Caco-2 (cell line): ENCODE measurements at regions not wholly inside any gene's neighbourhood (a gene's known extent, or its start where the extent isn't known, plus 50 kb on each side); places are given as distances from the start of the nearest gene placed in this dataset.

Experiments used
- BruUV-seq: library from RNA; stranded (reverse); fragments of 400-500 nt; replicated peaks from 2 replicates; lab custom pipeline; 2021; lab: Mats Ljungman, UMichigan
- CTCF ChIA-PET: fragments of 300-600 bp; sonication (Branson Sonifier 250); formaldehyde crosslinking; loops from one replicate; lab custom pipeline; 2022; ENCODE audit warnings: antibody characterized with exemption; lab: Charles Lee
- POLR2A ChIA-PET: fragments of 300-600 bp; sonication (Branson Sonifier 250); formaldehyde crosslinking; loops from one replicate; lab custom pipeline; 2022; ENCODE audit warnings: antibody characterized with exemption; lab: Charles Lee
- DNase-seq, 2 experiments: peaks; one replicate each; pipeline versions ENCODE4 v3.0.0 to v3.0.0-alpha.2; 2020 to 2022
- H3K27me3 ChIP-seq: replicated peaks from 2 replicates; pipeline ENCODE4 v1.6.0; 2011; ENCODE audit warnings: low read length; ENCODE audit not compliant: control insufficient read depth, insufficient read depth
- H3K36me3 ChIP-seq: 2 replicates; pipeline ENCODE4 v1.5.1; 2011; ENCODE audit warnings: low read length; ENCODE audit not compliant: control insufficient read depth, insufficient read depth
- H3K4me1 ChIP-seq: fragments of 250-450 bp; sonication (Bioruptor Pico); 2 replicates; pipeline ENCODE4 v1.5.1; 2020; ENCODE audit warnings: mild to moderate bottlenecking
- H3K4me3 ChIP-seq: 2 replicates; pipeline ENCODE4 v1.5.1; 2011; ENCODE audit warnings: low read depth, mild to moderate bottlenecking, control low read depth, low read length
- H3K9me3 ChIP-seq: fragments of 250-450 bp; sonication (Bioruptor Pico); 2 replicates; pipeline ENCODE4 v1.5.1; 2020; ENCODE audit warnings: mild to moderate bottlenecking, moderate library complexity
- H3K27ac Mint-ChIP-seq: one replicate; pipeline ENCODE4 v1.8.0; 2022; ENCODE audit warnings: mixed read lengths; ENCODE audit not compliant: unreplicated experiment
- H3K27me3 Mint-ChIP-seq: one replicate; pipeline ENCODE4 v1.8.0; 2022; ENCODE audit warnings: mixed read lengths; ENCODE audit not compliant: insufficient read depth, unreplicated experiment
- H3K36me3 Mint-ChIP-seq: one replicate; pipeline ENCODE4 v1.8.0; 2022; ENCODE audit warnings: mild to moderate bottlenecking, mixed read lengths; ENCODE audit not compliant: insufficient read depth, unreplicated experiment
- H3K4me1 Mint-ChIP-seq: one replicate; pipeline ENCODE4 v1.8.0; 2022; ENCODE audit warnings: low read depth, mixed read lengths; ENCODE audit not compliant: unreplicated experiment
- H3K4me3 Mint-ChIP-seq: one replicate; pipeline ENCODE4 v1.8.0; 2022; ENCODE audit warnings: mild to moderate bottlenecking, moderate library complexity, mixed read lengths; ENCODE audit not compliant: unreplicated experiment
- H3K9me3 Mint-ChIP-seq: one replicate; pipeline ENCODE4 v1.8.0; 2022; ENCODE audit warnings: mixed read lengths; ENCODE audit not compliant: unreplicated experiment
- CTCF ChIP-seq, 2 experiments: fragments of 200-600 bp in 1 of 2; IDR thresholded peaks; 1 replicate in 1 of 2; 2 replicates in 1 of 2; pipeline versions ENCODE4 v1.5.1 to v1.8.0; 2011 to 2022; ENCODE audit warnings: antibody characterized with exemption in 1 of 2, control low read depth in 1 of 2, inconsistent platforms in 1 of 2, low read depth in 1 of 2, low read length in 1 of 2, mild to moderate bottlenecking in 1 of 2, moderate library complexity in 1 of 2; ENCODE audit not compliant: insufficient read depth in 1 of 2, severe bottlenecking in 1 of 2, unreplicated experiment in 1 of 2
- intact Hi-C: fragments of 100-400 bp; cut with micrococcal nuclease; formaldehyde crosslinking; loops from one replicate; pipeline ENCODE4 v1.10.0; 2022; ENCODE audit not compliant: unreplicated experiment

- Histone ChIP-seq H3K9me3 (no peaks in the 10 kb centered on the region; the same call in 1 of the 2 replicates), H3K27me3 (no peaks in the 10 kb centered on the region), H3K4me3 (no peak overlapping the region), H3K4me1 (0 out of 2 replicates have a peak, but pooled peaks cover 4% of the 10 kb centered on the region), H3K36me3 (no peaks in the 10 kb centered on the region)
- no peaks in the 10 kb centered on the region for H3K9me3 Mint-ChIP-seq
- no peak for TF ChIP-seq CTCF (IDR thresholded peaks at IDR 0.05; ENCODE audit: insufficient read depth in 1 of 2, low read depth in 1 of 2, low read length in 1 of 2, severe bottlenecking in 1 of 2, unreplicated experiment in 1 of 2)
- BruUV-seq = no TSS peak
- intact Hi-C loops = no loop called here
- peaks cover 6% of the 10 kb centered on the region for H3K27me3 Mint-ChIP-seq
- H3K27ac Mint-ChIP-seq = no peak overlapping the region
- no peaks in the 10 kb centered on the region for H3K36me3 Mint-ChIP-seq
- CTCF ChIA-PET = no interaction called here
- POLR2A ChIA-PET = no interaction called here
- DNase-seq = no peak
- H3K4me1 Mint-ChIP-seq = no peaks in the 10 kb centered on the region
- H3K4me3 Mint-ChIP-seq = no peak overlapping the region
These were observed 807.2 kb downstream of the BCL11A start for GRCh38 chr2:59746291-59746690.

- POLR2A ChIA-PET = no interaction called here
- Mint-ChIP-seq H3K27ac (no peak overlapping the region), H3K4me3 (no peak overlapping the region), H3K4me1 (no peaks in the 10 kb centered on the region), H3K27me3 (peaks cover 7% of the 10 kb centered on the region), H3K9me3 (no peaks in the 10 kb centered on the region), H3K36me3 (no peaks in the 10 kb centered on the region)
- no peaks in the 10 kb centered on the region; the same call in 1 of the 2 replicates for H3K9me3 ChIP-seq
- H3K4me1 ChIP-seq = 0 out of 2 replicates have a peak, but pooled peaks cover 4% of the 10 kb centered on the region
- BruUV-seq = no TSS peak
- intact Hi-C loops = no loop called here
- CTCF ChIA-PET = no interaction called here
- no peak overlapping the region for H3K4me3 ChIP-seq
- no peak for TF ChIP-seq CTCF (IDR thresholded peaks at IDR 0.05; ENCODE audit: insufficient read depth in 1 of 2, low read depth in 1 of 2, low read length in 1 of 2, severe bottlenecking in 1 of 2, unreplicated experiment in 1 of 2)
- no peak for DNase-seq
- no peaks in the 10 kb centered on the region for H3K27me3 ChIP-seq
- H3K36me3 ChIP-seq = no peaks in the 10 kb centered on the region
These were observed 808.4 kb downstream of the BCL11A start for GRCh38 chr2:59745085-59745484.

GRCh38 chr2:59744436-59744835 lies 809.0 kb downstream of the BCL11A start:
- Mint-ChIP-seq H3K27ac (no peak overlapping the region), H3K4me3 (no peak overlapping the region), H3K27me3 (peaks cover 10% of the 10 kb centered on the region), H3K36me3 (no peaks in the 10 kb centered on the region), H3K4me1 (no peaks in the 10 kb centered on the region), H3K9me3 (no peaks in the 10 kb centered on the region)
- DNase-seq = no peak
- Histone ChIP-seq H3K27me3 (no peaks in the 10 kb centered on the region), H3K9me3 (no peaks in the 10 kb centered on the region; the same call in 1 of the 2 replicates), H3K36me3 (no peaks in the 10 kb centered on the region), H3K4me3 (no peak overlapping the region), H3K4me1 (0 out of 2 replicates have a peak, but pooled peaks cover 4% of the 10 kb centered on the region)
- intact Hi-C loops = loop anchor here (1.0 kb wide), 1 partner anchor 41 kb away; no protein-coding TSS in a partner anchor
- POLR2A ChIA-PET = no interaction called here
- BruUV-seq = no TSS peak
- TF ChIP-seq CTCF (IDR thresholded peaks at IDR 0.05; ENCODE audit: insufficient read depth in 1 of 2, low read depth in 1 of 2, low read length in 1 of 2, severe bottlenecking in 1 of 2, unreplicated experiment in 1 of 2) = no peak
- CTCF ChIA-PET = no interaction called here
